HCT116 (cell line): ENCODE measurements at regions not wholly inside any gene's neighbourhood (a gene's known extent, or its start where the extent isn't known, plus 50 kb on each side); places are given as distances from the start of the nearest gene placed in this dataset.

Experiments
- ATAC-seq: fragments of 200-7000 bp; cut with Tn5 transposase; 2 replicates; pipeline ENCODE4 v1.9.1; 2020; ENCODE audit warnings: mild to moderate bottlenecking, moderate library complexity
- BruUV-seq: library from RNA; stranded (reverse); fragments of 400-500 nt; replicated peaks from 2 replicates; lab custom pipeline; 2021; lab: Mats Ljungman, UMichigan
- CTCF ChIA-PET: fragments of 300-600 bp; sonication (Branson Sonifier 250); formaldehyde crosslinking; loops from one replicate; lab custom pipeline; 2021; ENCODE audit warnings: antibody characterized with exemption; lab: Charles Lee
- POLR2A ChIA-PET: fragments of 300-600, 350-600 bp; sonication (Branson Sonifier 250); formaldehyde crosslinking; loops from one replicate; lab custom pipeline; 2021; ENCODE audit warnings: antibody characterized with exemption; lab: Charles Lee
- RAD21 ChIA-PET, 2 experiments: fragments of 300-600 bp; sonication (Branson Sonifier 250); formaldehyde crosslinking; loops; one replicate each; lab custom pipeline; 2023; ENCODE audit warnings: low total read pairs in 2 of 2; ENCODE audit not compliant: uncharacterized antibody in 2 of 2, unreplicated experiment in 2 of 2, low non-redundant PET in 1 of 2; lab: Charles Lee
- DNase-seq: peaks from one replicate; pipeline ENCODE4 v3.0.0-alpha.2; 2010; ENCODE audit warnings: low read depth, low spot score
- H2AFZ ChIP-seq: fragments of 200-600 bp; shearing (Covaris generic), sonication (generic); 2 replicates; pipeline ENCODE4 v1.6.1; 2017; ENCODE audit warnings: low read depth, mixed run types, mixed read lengths, antibody characterized with exemption, low read length; ENCODE audit not compliant: poor library complexity, severe bottlenecking
- H3K27ac ChIP-seq: 2 replicates; pipeline ENCODE4 v1.5.1; 2012; ENCODE audit warnings: low read depth, low read length
- H3K27me3 ChIP-seq: fragments of 200-600 bp; sonication (generic); 2 replicates; pipeline ENCODE4 v1.6.1; 2016; ENCODE audit warnings: mixed run types, low read length, mixed read lengths; ENCODE audit not compliant: insufficient read depth
- H3K36me3 ChIP-seq, 2 experiments: fragments of 200-500 bp in 1 of 2; fragments of 200-600 bp in 1 of 2; sonication (Bioruptor generic) in 1 of 2; sonication (generic) in 1 of 2; 2 replicates each; pipeline versions ENCODE4 v1.5.1 to v1.6.1; 2014 to 2016; ENCODE audit warnings: low read length in 2 of 2, inconsistent platforms in 1 of 2, mixed read lengths in 1 of 2, mixed run types in 1 of 2; ENCODE audit not compliant: insufficient read depth in 2 of 2, control insufficient read depth in 1 of 2
- H3K4me1 ChIP-seq, 2 experiments: fragments of 200-600 bp in 1 of 2; sonication (generic) in 1 of 2; 2 replicates each; pipeline versions ENCODE4 v1.5.1 to v1.6.1; 2012 to 2017; ENCODE audit warnings: low read length in 2 of 2, inconsistent platforms in 1 of 2, mild to moderate bottlenecking in 1 of 2, mixed read lengths in 1 of 2, mixed run types in 1 of 2, moderate library complexity in 1 of 2; ENCODE audit not compliant: insufficient read depth in 2 of 2, control insufficient read depth in 1 of 2
- H3K4me2 ChIP-seq: fragments of 200-600 bp; sonication (generic); 2 replicates; pipeline ENCODE4 v1.6.1; 2017; ENCODE audit warnings: mixed run types, low read length, mixed read lengths
- H3K4me3 ChIP-seq, 2 experiments: fragments of 200-600 bp in 1 of 2; sonication (generic) in 1 of 2; replicated peaks in 1 of 2; 2 replicates each; pipeline ENCODE4 v1.5.1; 2011 to 2016; ENCODE audit warnings: low read length in 2 of 2, control low read depth in 1 of 2, low read depth in 1 of 2, mild to moderate bottlenecking in 1 of 2, mixed read lengths in 1 of 2, mixed run types in 1 of 2
- H3K79me2 ChIP-seq: fragments of 200-600 bp; sonication (generic); 2 replicates; pipeline ENCODE4 v1.6.1; 2017; ENCODE audit warnings: mild to moderate bottlenecking, mixed run types, low read length, moderate library complexity, mixed read lengths; ENCODE audit not compliant: insufficient read depth
- H3K9ac ChIP-seq: fragments of 200-600 bp; sonication (generic); 2 replicates; pipeline ENCODE4 v1.6.1; 2016; ENCODE audit warnings: low read length, mixed read lengths
- H3K9me2 ChIP-seq: fragments of 200-600 bp; sonication (generic), shearing (Covaris generic); 2 replicates; pipeline ENCODE4 v1.6.1; 2017; ENCODE audit warnings: mixed run types, mild to moderate bottlenecking, moderate library complexity; ENCODE audit not compliant: insufficient read depth
- H3K9me3 ChIP-seq, 2 experiments: fragments of 200-500 bp in 1 of 2; fragments of 200-600 bp in 1 of 2; sonication (Bioruptor generic) in 1 of 2; sonication (generic) in 1 of 2; 2 replicates each; pipeline ENCODE4 v1.6.1; 2014 to 2017; ENCODE audit warnings: low read length in 2 of 2, mixed read lengths in 2 of 2, inconsistent platforms in 1 of 2, low read depth in 1 of 2, mild to moderate bottlenecking in 1 of 2, mixed run types in 1 of 2, moderate library complexity in 1 of 2; ENCODE audit not compliant: control insufficient read depth in 1 of 2, insufficient read depth in 1 of 2
- H4K20me1 ChIP-seq: fragments of 200-600 bp; sonication (generic), shearing (Covaris generic); 2 replicates; pipeline ENCODE4 v1.6.1; 2017; ENCODE audit warnings: mixed run types, mild to moderate bottlenecking, moderate library complexity; ENCODE audit not compliant: insufficient read depth
- ATF3 ChIP-seq: IDR thresholded peaks from 2 replicates; pipeline ENCODE4 v1.6.1; 2012
- CEBPB ChIP-seq: IDR thresholded peaks from 2 replicates; pipeline ENCODE4 v1.6.1; 2012; ENCODE audit warnings: low read depth
- CTCF ChIP-seq, 3 experiments: fragments of 200-600 bp in 1 of 3; sonication (generic) in 1 of 3; IDR thresholded peaks in 2 of 3; conservative IDR thresholded peaks in 1 of 3; 2 replicates each; pipeline ENCODE4 v1.5.1; 2012 to 2017; ENCODE audit warnings: low read depth in 2 of 3, low read length in 2 of 3, antibody characterized with exemption in 1 of 3, borderline replicate concordance in 1 of 3, control low read depth in 1 of 3, mild to moderate bottlenecking in 1 of 3, mixed read lengths in 1 of 3, mixed run types in 1 of 3, moderate library complexity in 1 of 3; ENCODE audit not compliant: insufficient read depth in 1 of 3
- EGR1 ChIP-seq: IDR thresholded peaks from 2 replicates; pipeline ENCODE4 v1.6.1; 2012; ENCODE audit warnings: low read depth
- ELF1 ChIP-seq: IDR thresholded peaks from 2 replicates; pipeline ENCODE4 v1.6.1; 2012; ENCODE audit warnings: low read depth, borderline replicate concordance
- EZH2 ChIP-seq: fragments of 200-600 bp; sonication (generic); IDR thresholded peaks from 2 replicates; pipeline ENCODE4 v1.6.1; 2017; ENCODE audit warnings: antibody characterized with exemption, mixed run types
- EZH2phosphoT487 ChIP-seq: fragments of 200-600 bp; IDR thresholded peaks from 2 replicates; pipeline ENCODE4 v1.6.1; 2018; ENCODE audit warnings: antibody characterized with exemption, borderline replicate concordance
- FOSL1 ChIP-seq: IDR thresholded peaks from 2 replicates; pipeline ENCODE4 v1.6.1; 2012; ENCODE audit warnings: low read depth
- JUND ChIP-seq: IDR thresholded peaks from 2 replicates; pipeline ENCODE4 v1.6.1; 2012
- MAX ChIP-seq: IDR thresholded peaks from 2 replicates; pipeline ENCODE4 v1.6.1; 2012
- REST ChIP-seq: IDR thresholded peaks from 2 replicates; pipeline ENCODE4 v1.6.1; 2012; ENCODE audit warnings: low read depth
- SIN3A ChIP-seq: IDR thresholded peaks from 2 replicates; pipeline ENCODE4 v1.6.1; 2012; ENCODE audit warnings: low read depth
- YY1 ChIP-seq: IDR thresholded peaks from 2 replicates; pipeline ENCODE4 v1.6.1; 2011; ENCODE audit warnings: low read length, low read depth, moderate library complexity, mild to moderate bottlenecking; ENCODE audit not compliant: insufficient replicate concordance; ENCODE audit errors: extremely low read depth
- ZFX ChIP-seq: fragments of 450-650 bp; IDR thresholded peaks from 2 replicates; pipeline ENCODE4 v1.6.1; 2017
- intact Hi-C: fragments of 100-400 bp; cut with micrococcal nuclease; formaldehyde crosslinking; loops from 2 replicates; pipeline ENCODE4 v1.10.0; 2022

- ChIA-PET POLR2A (no interaction called here), RAD21 (no interaction called here), CTCF (no interaction called here)
- no TSS peak for BruUV-seq
- Histone ChIP-seq H3K4me2 (no peak overlapping the region), H3K9me3 (peaks cover 0 to 7% of the 10 kb centered on the region in 2 experiments; a peak in 1 of 4 replicates), H3K4me1 (no peaks in the 10 kb centered on the region), H4K20me1 (no peaks in the 10 kb centered on the region), H3K36me3 (no peaks in the 10 kb centered on the region), H3K27me3 (no peaks in the 10 kb centered on the region), H3K27ac (no peak overlapping the region), H2AFZ (no peak overlapping the region), H3K4me3 (no peak overlapping the region), H3K9ac (no peak overlapping the region), H3K79me2 (no peaks in the 10 kb centered on the region), H3K9me2 (no peaks in the 10 kb centered on the region)
- DNase-seq (no peak), ATAC-seq (no peak)
- TF ChIP-seq SIN3A (no peak), MAX (no peak), ZFX (no peak), YY1 (no peak), EZH2 (no peak), EGR1 (no peak), EZH2phosphoT487 (no peak), CEBPB (no peak), ELF1 (no peak), JUND (no peak), ATF3 (no peak), FOSL1 (no peak), CTCF (IDR thresholded peaks at IDR 0.05 in 2 of 3, conservative IDR thresholded peaks at IDR 0.05 in 1 of 3; ENCODE audit: borderline replicate concordance in 1 of 3, insufficient read depth in 1 of 3, low read depth in 2 of 3, low read length in 2 of 3) (no peak), REST (no peak)
- intact Hi-C loops, result no loop called here
Measured at GRCh38 chr12:126648074-126648473, 1582.8 kb downstream of the AACS start.
